Stimulated activated CD8-positive, alpha-beta memory T cell treated with anti-CD3 and anti-CD28 coated beads, Interleukin-4, amount 100 ng/mL, for 48 hours (primary cell): ENCODE measurements at regions not wholly inside any gene's neighbourhood (a gene's known extent, or its start where the extent isn't known, plus 50 kb on each side); places are given as distances from the start of the nearest gene placed in this dataset.

Source experiments
- DNase-seq: peaks from one replicate; pipeline ENCODE4 v3.0.0-alpha.2; 2020

- DNase-seq = no peak
Observed at GRCh38 chr11:127157225-127157624, 156.7 kb upstream of the KIRREL3 start.

- DNase-seq = no peak
Observed at GRCh38 chr11:127149410-127149809, 148.8 kb upstream of the KIRREL3 start.

GRCh38 chr11:127143251-127143650, 142.7 kb upstream of the KIRREL3 start:
- no peak for DNase-seq

GRCh38 chr11:127138613-127139012, 138.0 kb upstream of the KIRREL3 start:
- DNase-seq = no peak

- DNase-seq = no peak
Observed at GRCh38 chr11:127137771-127138280, 137.3 kb upstream of the KIRREL3 start.

- DNase-seq = no peak
Observed at GRCh38 chr11:127136438-127136837, 135.9 kb upstream of the KIRREL3 start.

GRCh38 chr11:127135256-127135655, 134.7 kb upstream of the KIRREL3 start:
- no peak for DNase-seq

GRCh38 chr11:127133061-127133460, 132.5 kb upstream of the KIRREL3 start:
- DNase-seq = no peak

GRCh38 chr11:127130321-127130720, 129.8 kb upstream of the KIRREL3 start:
- no peak for DNase-seq

GRCh38 chr11:127126986-127127385, 126.4 kb upstream of the KIRREL3 start:
- no peak for DNase-seq

GRCh38 chr11:127119356-127119755, 118.8 kb upstream of the KIRREL3 start:
- no peak for DNase-seq

- no peak for DNase-seq
Observed at GRCh38 chr11:127118811-127119210, 118.2 kb upstream of the KIRREL3 start.

- DNase-seq = no peak
Observed at GRCh38 chr11:127117231-127117739, 116.7 kb upstream of the KIRREL3 start.

- DNase-seq = no peak
Observed at GRCh38 chr11:127115844-127116243, 115.3 kb upstream of the KIRREL3 start.

GRCh38 chr11:127114035-127114434, 113.5 kb upstream of the KIRREL3 start:
- no peak for DNase-seq

GRCh38 chr11:127110542-127110941, 110.0 kb upstream of the KIRREL3 start:
- no peak for DNase-seq

- no peak for DNase-seq
Observed at GRCh38 chr11:127109796-127110480, 109.4 kb upstream of the KIRREL3 start.

GRCh38 chr11:127108838-127109237, 108.3 kb upstream of the KIRREL3 start:
- no peak for DNase-seq

GRCh38 chr11:127106938-127107337, 106.4 kb upstream of the KIRREL3 start:
- no peak for DNase-seq

- DNase-seq = no peak
Observed at GRCh38 chr11:127105593-127106541, 105.3 kb upstream of the KIRREL3 start.

GRCh38 chr11:127103586-127104388, 103.2 kb upstream of the KIRREL3 start:
- DNase-seq = no peak

- no peak for DNase-seq
Observed at GRCh38 chr11:127098684-127099083, 98.1 kb upstream of the KIRREL3 start.

GRCh38 chr11:127080735-127081134, 80.2 kb upstream of the KIRREL3 start:
- DNase-seq = no peak
